ENCODE measurements at regions not wholly inside any gene's neighbourhood (a gene's known extent, or its start where the extent isn't known, plus 50 kb on each side); places are given as distances from the start of the nearest gene placed in this dataset.

DNA sequence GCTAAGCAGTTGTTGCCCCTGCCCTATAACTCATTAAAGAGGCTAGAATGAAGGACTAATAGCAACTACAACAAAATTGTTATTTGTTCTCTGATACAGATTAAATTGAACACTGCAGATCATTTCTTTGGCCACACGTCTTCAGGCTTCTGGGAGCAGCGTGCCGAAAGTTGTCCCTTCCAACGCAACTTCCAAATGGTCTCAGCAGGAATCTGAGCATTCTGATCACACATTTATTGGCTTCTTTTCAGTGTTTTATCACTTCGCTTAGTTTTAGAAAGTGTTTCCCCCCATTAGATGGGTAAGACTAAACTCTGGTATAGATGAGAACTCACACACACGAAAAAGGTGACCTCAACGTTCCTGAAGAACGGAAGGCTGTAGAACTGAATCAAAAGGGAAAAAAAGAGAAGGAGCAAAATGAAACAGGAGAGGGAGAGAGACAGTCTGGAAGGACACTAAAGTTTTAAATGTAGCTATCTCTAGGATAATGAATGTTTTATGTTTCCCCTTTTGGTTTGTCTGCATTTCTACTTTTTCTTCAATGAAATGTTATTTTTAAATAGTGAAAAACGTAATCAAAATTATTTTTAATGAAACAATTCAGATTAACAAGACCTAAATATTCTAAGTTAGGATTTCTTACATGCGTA is 336.5 kb downstream of the RRAGC start:
- no peaks in the 10 kb centered on the region for H3K9me3 Mint-ChIP-seq
- Histone ChIP-seq H3K4me3 (no peak overlapping the region), H3K36me3 (ENCODE audit: insufficient read depth) (no peaks in the 10 kb centered on the region), H3K9me2 (ENCODE audit: insufficient read depth) (no peaks in the 10 kb centered on the region), H4K20me1 (replicated peaks; ENCODE audit: insufficient read depth) (no peaks in the 10 kb centered on the region), H2AFZ (no peak overlapping the region), H3K27ac (ENCODE audit: low read depth) (no peak overlapping the region), H3K79me2 (replicated peaks; ENCODE audit: insufficient read depth) (no peaks in the 10 kb centered on the region), H3F3A (replicated peaks; ENCODE audit: low read depth) (no peaks in the 10 kb centered on the region), H3K4me1 (ENCODE audit: insufficient read depth) (no peaks in the 10 kb centered on the region), H3K4me2 (no peak overlapping the region), H3K27me3 (ENCODE audit: insufficient read depth) (no peaks in the 10 kb centered on the region)
- H3K27ac Mint-ChIP-seq, result no peak overlapping the region
- no peak for ATAC-seq
- peaks cover 6% of the 10 kb centered on the region; the same call in 2 of the 3 replicates for H3K4me1 Mint-ChIP-seq
- no peaks in the 10 kb centered on the region for H3K36me3 Mint-ChIP-seq (ENCODE audit: low read depth)
- TF ChIP-seq POLR2AphosphoS5 (IDR thresholded peaks at IDR 0.05; ENCODE audit: low read depth), result no peak
- TF ChIP-seq EZH2 (IDR thresholded peaks at IDR 0.05; ENCODE audit: low read depth, unreplicated experiment), result no peak
- no peak for TF ChIP-seq ZNF114 (CRISPR knock-in tag; IDR thresholded peaks at IDR 0.05)
- TF ChIP-seq STAT1 (IDR thresholded peaks at IDR 0.05; ENCODE audit: unreplicated experiment), result no peak
- TF ChIP-seq, protein P1, sequence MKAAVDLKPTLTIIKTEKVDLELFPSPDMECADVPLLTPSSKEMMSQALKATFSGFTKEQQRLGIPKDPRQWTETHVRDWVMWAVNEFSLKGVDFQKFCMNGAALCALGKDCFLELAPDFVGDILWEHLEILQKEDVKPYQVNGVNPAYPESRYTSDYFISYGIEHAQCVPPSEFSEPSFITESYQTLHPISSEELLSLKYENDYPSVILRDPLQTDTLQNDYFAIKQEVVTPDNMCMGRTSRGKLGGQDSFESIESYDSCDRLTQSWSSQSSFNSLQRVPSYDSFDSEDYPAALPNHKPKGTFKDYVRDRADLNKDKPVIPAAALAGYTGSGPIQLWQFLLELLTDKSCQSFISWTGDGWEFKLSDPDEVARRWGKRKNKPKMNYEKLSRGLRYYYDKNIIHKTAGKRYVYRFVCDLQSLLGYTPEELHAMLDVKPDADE (IDR thresholded peaks at IDR 0.05), result no peak
- TF ChIP-seq NANOG (IDR thresholded peaks at IDR 0.05; ENCODE audit: borderline replicate concordance), result no peak
- no peak for TF ChIP-seq EZH2phosphoT487 (IDR thresholded peaks at IDR 0.05; ENCODE audit: unreplicated experiment)
- TF ChIP-seq, protein P2, sequence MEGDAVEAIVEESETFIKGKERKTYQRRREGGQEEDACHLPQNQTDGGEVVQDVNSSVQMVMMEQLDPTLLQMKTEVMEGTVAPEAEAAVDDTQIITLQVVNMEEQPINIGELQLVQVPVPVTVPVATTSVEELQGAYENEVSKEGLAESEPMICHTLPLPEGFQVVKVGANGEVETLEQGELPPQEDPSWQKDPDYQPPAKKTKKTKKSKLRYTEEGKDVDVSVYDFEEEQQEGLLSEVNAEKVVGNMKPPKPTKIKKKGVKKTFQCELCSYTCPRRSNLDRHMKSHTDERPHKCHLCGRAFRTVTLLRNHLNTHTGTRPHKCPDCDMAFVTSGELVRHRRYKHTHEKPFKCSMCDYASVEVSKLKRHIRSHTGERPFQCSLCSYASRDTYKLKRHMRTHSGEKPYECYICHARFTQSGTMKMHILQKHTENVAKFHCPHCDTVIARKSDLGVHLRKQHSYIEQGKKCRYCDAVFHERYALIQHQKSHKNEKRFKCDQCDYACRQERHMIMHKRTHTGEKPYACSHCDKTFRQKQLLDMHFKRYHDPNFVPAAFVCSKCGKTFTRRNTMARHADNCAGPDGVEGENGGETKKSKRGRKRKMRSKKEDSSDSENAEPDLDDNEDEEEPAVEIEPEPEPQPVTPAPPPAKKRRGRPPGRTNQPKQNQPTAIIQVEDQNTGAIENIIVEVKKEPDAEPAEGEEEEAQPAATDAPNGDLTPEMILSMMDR (conservative IDR thresholded peaks at IDR 0.05; ENCODE audit: low read depth in 2 of 2), result no peak
- no peak for TF ChIP-seq JUNB (IDR thresholded peaks at IDR 0.05; ENCODE audit: unreplicated experiment)
- TF ChIP-seq, protein P3, sequence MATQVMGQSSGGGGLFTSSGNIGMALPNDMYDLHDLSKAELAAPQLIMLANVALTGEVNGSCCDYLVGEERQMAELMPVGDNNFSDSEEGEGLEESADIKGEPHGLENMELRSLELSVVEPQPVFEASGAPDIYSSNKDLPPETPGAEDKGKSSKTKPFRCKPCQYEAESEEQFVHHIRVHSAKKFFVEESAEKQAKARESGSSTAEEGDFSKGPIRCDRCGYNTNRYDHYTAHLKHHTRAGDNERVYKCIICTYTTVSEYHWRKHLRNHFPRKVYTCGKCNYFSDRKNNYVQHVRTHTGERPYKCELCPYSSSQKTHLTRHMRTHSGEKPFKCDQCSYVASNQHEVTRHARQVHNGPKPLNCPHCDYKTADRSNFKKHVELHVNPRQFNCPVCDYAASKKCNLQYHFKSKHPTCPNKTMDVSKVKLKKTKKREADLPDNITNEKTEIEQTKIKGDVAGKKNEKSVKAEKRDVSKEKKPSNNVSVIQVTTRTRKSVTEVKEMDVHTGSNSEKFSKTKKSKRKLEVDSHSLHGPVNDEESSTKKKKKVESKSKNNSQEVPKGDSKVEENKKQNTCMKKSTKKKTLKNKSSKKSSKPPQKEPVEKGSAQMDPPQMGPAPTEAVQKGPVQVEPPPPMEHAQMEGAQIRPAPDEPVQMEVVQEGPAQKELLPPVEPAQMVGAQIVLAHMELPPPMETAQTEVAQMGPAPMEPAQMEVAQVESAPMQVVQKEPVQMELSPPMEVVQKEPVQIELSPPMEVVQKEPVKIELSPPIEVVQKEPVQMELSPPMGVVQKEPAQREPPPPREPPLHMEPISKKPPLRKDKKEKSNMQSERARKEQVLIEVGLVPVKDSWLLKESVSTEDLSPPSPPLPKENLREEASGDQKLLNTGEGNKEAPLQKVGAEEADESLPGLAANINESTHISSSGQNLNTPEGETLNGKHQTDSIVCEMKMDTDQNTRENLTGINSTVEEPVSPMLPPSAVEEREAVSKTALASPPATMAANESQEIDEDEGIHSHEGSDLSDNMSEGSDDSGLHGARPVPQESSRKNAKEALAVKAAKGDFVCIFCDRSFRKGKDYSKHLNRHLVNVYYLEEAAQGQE (IDR thresholded peaks at IDR 0.05; ENCODE audit: unreplicated experiment), result no peak
- TF ChIP-seq ZNF331 (CRISPR knock-in tag; IDR thresholded peaks at IDR 0.05; ENCODE audit: low read depth), result no peak
- TF ChIP-seq CREB1 (CRISPR knock-in tag; IDR thresholded peaks at IDR 0.05; ENCODE audit: low read depth), result no peak
- TF ChIP-seq, protein P4, sequence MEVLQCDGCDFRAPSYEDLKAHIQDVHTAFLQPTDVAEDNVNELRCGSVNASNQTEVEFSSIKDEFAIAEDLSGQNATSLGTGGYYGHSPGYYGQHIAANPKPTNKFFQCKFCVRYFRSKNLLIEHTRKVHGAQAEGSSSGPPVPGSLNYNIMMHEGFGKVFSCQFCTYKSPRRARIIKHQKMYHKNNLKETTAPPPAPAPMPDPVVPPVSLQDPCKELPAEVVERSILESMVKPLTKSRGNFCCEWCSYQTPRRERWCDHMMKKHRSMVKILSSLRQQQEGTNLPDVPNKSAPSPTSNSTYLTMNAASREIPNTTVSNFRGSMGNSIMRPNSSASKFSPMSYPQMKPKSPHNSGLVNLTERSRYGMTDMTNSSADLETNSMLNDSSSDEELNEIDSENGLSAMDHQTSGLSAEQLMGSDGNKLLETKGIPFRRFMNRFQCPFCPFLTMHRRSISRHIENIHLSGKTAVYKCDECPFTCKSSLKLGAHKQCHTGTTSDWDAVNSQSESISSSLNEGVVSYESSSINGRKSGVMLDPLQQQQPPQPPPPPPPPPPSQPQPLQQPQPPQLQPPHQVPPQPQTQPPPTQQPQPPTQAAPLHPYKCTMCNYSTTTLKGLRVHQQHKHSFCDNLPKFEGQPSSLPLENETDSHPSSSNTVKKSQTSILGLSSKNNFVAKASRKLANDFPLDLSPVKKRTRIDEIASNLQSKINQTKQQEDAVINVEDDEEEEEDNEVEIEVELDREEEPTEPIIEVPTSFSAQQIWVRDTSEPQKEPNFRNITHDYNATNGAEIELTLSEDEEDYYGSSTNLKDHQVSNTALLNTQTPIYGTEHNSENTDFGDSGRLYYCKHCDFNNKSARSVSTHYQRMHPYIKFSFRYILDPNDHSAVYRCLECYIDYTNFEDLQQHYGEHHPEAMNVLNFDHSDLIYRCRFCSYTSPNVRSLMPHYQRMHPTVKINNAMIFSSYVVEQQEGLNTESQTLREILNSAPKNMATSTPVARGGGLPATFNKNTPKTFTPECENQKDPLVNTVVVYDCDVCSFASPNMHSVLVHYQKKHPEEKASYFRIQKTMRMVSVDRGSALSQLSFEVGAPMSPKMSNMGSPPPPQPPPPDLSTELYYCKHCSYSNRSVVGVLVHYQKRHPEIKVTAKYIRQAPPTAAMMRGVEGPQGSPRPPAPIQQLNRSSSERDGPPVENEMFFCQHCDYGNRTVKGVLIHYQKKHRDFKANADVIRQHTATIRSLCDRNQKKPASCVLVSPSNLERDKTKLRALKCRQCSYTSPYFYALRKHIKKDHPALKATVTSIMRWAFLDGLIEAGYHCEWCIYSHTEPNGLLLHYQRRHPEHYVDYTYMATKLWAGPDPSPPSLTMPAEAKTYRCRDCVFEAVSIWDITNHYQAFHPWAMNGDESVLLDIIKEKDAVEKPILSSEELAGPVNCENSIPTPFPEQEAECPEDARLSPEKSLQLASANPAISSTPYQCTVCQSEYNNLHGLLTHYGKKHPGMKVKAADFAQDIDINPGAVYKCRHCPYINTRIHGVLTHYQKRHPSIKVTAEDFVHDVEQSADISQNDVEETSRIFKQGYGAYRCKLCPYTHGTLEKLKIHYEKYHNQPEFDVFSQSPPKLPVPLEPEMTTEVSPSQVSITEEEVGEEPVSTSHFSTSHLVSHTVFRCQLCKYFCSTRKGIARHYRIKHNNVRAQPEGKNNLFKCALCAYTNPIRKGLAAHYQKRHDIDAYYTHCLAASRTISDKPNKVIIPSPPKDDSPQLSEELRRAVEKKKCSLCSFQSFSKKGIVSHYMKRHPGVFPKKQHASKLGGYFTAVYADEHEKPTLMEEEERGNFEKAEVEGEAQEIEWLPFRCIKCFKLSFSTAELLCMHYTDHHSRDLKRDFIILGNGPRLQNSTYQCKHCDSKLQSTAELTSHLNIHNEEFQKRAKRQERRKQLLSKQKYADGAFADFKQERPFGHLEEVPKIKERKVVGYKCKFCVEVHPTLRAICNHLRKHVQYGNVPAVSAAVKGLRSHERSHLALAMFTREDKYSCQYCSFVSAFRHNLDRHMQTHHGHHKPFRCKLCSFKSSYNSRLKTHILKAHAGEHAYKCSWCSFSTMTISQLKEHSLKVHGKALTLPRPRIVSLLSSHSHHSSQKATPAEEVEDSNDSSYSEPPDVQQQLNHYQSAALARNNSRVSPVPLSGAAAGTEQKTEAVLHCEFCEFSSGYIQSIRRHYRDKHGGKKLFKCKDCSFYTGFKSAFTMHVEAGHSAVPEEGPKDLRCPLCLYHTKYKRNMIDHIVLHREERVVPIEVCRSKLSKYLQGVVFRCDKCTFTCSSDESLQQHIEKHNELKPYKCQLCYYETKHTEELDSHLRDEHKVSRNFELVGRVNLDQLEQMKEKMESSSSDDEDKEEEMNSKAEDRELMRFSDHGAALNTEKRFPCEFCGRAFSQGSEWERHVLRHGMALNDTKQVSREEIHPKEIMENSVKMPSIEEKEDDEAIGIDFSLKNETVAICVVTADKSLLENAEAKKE (CRISPR knock-in tag; IDR thresholded peaks at IDR 0.05), result no peak
- peaks cover 3% of the 10 kb centered on the region for H3K27me3 Mint-ChIP-seq (ENCODE audit: insufficient read depth, low read depth, poor library complexity)
- no peak overlapping the region for H3K4me3 Mint-ChIP-seq
- no peak for DNase-seq (ENCODE audit: low spot score)

Data from GM23338 (cell line).